Right lobe of liver (tissue), 4 donors: ENCODE measurements at regions not wholly inside any gene's neighbourhood (a gene's known extent, or its start where the extent isn't known, plus 50 kb on each side); places are given as distances from the start of the nearest gene placed in this dataset.

ENCODE experiments used
- POLR2A ChIP-seq: fragments of 450-650 bp; IDR thresholded peaks from one replicate; pipeline ENCODE4 v1.6.1; 2017; ENCODE audit warnings: antibody characterized with exemption, mild to moderate bottlenecking
- TF ChIP-seq, protein P1 (sequence below), 4 donors: fragments of 200-600 bp in 3 of 4; fragments of 450-650 bp in 1 of 4; IDR thresholded peaks; one replicate each; pipeline versions ENCODE4 v1.5.1 to v1.8.0; 2016 to 2022; ENCODE audit warnings: antibody characterized with exemption in 4 of 4, mild to moderate bottlenecking in 2 of 4
- donor health status: DM: no; HTN: no; CAD: no.
- donor health status: DM: no; HTN: no; CAD: no.
- donor health status: DM: no; HTN: yes; CAD: no.

DNA sequence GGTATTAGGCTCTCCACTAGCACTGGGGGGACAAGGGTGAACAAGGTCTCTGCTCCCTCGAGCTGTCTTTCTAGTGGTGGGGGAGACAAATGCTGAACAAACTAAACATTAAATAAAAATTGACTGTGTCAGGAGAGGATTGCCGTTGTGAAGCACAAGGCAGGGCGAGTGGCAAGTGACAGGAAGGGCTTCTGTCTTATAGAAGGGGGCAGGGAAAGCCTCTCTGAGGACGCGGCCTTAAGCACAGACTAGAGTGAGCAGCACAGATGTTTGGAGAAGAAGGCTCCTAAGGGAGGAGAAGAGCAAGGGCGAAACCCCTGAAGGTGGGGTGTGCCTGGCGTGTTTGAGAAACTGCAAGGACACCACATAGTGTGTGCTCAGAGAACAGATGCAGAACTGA lies 50.9 kb upstream of the ATP2B2 start:
- no peak for TF ChIP-seq POLR2A
- TF ChIP-seq, protein P1, sequence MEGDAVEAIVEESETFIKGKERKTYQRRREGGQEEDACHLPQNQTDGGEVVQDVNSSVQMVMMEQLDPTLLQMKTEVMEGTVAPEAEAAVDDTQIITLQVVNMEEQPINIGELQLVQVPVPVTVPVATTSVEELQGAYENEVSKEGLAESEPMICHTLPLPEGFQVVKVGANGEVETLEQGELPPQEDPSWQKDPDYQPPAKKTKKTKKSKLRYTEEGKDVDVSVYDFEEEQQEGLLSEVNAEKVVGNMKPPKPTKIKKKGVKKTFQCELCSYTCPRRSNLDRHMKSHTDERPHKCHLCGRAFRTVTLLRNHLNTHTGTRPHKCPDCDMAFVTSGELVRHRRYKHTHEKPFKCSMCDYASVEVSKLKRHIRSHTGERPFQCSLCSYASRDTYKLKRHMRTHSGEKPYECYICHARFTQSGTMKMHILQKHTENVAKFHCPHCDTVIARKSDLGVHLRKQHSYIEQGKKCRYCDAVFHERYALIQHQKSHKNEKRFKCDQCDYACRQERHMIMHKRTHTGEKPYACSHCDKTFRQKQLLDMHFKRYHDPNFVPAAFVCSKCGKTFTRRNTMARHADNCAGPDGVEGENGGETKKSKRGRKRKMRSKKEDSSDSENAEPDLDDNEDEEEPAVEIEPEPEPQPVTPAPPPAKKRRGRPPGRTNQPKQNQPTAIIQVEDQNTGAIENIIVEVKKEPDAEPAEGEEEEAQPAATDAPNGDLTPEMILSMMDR (IDR thresholded peaks at IDR 0.05) = no peak
